HG03558 (cell line): ENCODE measurements at regions not wholly inside any gene's neighbourhood (a gene's known extent, or its start where the extent isn't known, plus 50 kb on each side); places are given as distances from the start of the nearest gene placed in this dataset.

Source experiments
- ATAC-seq: cut with Tn5 transposase; IDR thresholded peaks from one replicate; pipeline ENCODE4 v1.9.1; 2021; ENCODE audit warnings: moderate number of reproducible peaks; ENCODE audit not compliant: unreplicated experiment; ENCODE audit errors: extremely low read depth

- ATAC-seq = no peak
These were observed 91.4 kb downstream of the SUDS3 start for GRCh38 chr12:118467641-118468305.

- no peak for ATAC-seq
These were observed 96.6 kb downstream of the SUDS3 start for GRCh38 chr12:118472940-118473339.

GRCh38 chr12:118480235-118480634, 103.9 kb downstream of the SUDS3 start:
- ATAC-seq = no peak

GRCh38 chr12:118488034-118488433, 111.7 kb downstream of the SUDS3 start:
- ATAC-seq = no peak

GRCh38 chr12:118493962-118494361, 117.6 kb downstream of the SUDS3 start:
- no peak for ATAC-seq

GRCh38 chr12:118494776-118495175, 118.4 kb downstream of the SUDS3 start:
- ATAC-seq = no peak

- ATAC-seq = no peak
These were observed 118.9 kb downstream of the SUDS3 start for GRCh38 chr12:118495296-118495695.

- ATAC-seq = no peak
These were observed 121.8 kb downstream of the SUDS3 start for GRCh38 chr12:118498171-118498570.

- ATAC-seq = no peak
These were observed 123.9 kb downstream of the SUDS3 start for GRCh38 chr12:118500299-118500698.

GRCh38 chr12:118501489-118501888, 125.1 kb downstream of the SUDS3 start:
- no peak for ATAC-seq

- no peak for ATAC-seq
These were observed 127.1 kb downstream of the SUDS3 start for GRCh38 chr12:118503476-118503875.

- no peak for ATAC-seq
These were observed 136.3 kb downstream of the SUDS3 start for GRCh38 chr12:118512669-118513068.

GRCh38 chr12:118513611-118514010, 137.3 kb downstream of the SUDS3 start:
- ATAC-seq = no peak

GRCh38 chr12:118514297-118514696, 137.9 kb downstream of the SUDS3 start:
- no peak for ATAC-seq

- no peak for ATAC-seq
These were observed 144.1 kb downstream of the SUDS3 start for GRCh38 chr12:118520214-118521035.

GRCh38 chr12:118521036-118521370, 144.6 kb downstream of the SUDS3 start:
- ATAC-seq = no peak

GRCh38 chr12:118524446-118524845, 148.1 kb downstream of the SUDS3 start:
- no peak for ATAC-seq

- no peak for ATAC-seq
These were observed 148.9 kb downstream of the SUDS3 start for GRCh38 chr12:118525216-118525615.

GRCh38 chr12:118526255-118527095, 150.1 kb downstream of the SUDS3 start:
- ATAC-seq = no peak

- no peak for ATAC-seq
These were observed 151.0 kb downstream of the SUDS3 start for GRCh38 chr12:118527310-118527709.

GRCh38 chr12:118528625-118529024, 152.3 kb downstream of the SUDS3 start:
- ATAC-seq = no peak
